Panc1 (cell line): ENCODE measurements at regions not wholly inside any gene's neighbourhood (a gene's known extent, or its start where the extent isn't known, plus 50 kb on each side); places are given as distances from the start of the nearest gene placed in this dataset.

ENCODE experiments used
- ATAC-seq: fragments of 200-7000 bp; cut with Tn5 transposase; 2 replicates; pipeline ENCODE4 v1.9.1; 2020; ENCODE audit warnings: mild to moderate bottlenecking, moderate library complexity
- BruUV-seq: library from RNA; stranded (reverse); fragments of 400-500 nt; replicated peaks from 2 replicates; lab custom pipeline; 2021; lab: Mats Ljungman, UMichigan
- CTCF ChIA-PET: fragments of 300-600 bp; sonication (Branson Sonifier 250); formaldehyde crosslinking; loops from one replicate; lab custom pipeline; 2022; ENCODE audit warnings: antibody characterized with exemption; lab: Charles Lee
- POLR2A ChIA-PET: fragments of 300-600 bp; sonication (Branson Sonifier 250); formaldehyde crosslinking; loops from one replicate; lab custom pipeline; 2022; ENCODE audit warnings: antibody characterized with exemption; lab: Charles Lee
- DNase-seq: peaks from one replicate; pipeline ENCODE4 v3.0.0-alpha.2; 2010; ENCODE audit warnings: low read depth, low spot score
- H3K27ac ChIP-seq: 2 replicates; pipeline ENCODE4 v1.5.1; 2011; ENCODE audit warnings: mild to moderate bottlenecking, low read length, inconsistent platforms
- H3K27me3 ChIP-seq: fragments of 200-500 bp; sonication (Bioruptor generic); 2 replicates; pipeline ENCODE4 v1.6.0; 2014; ENCODE audit warnings: low read length, inconsistent platforms; ENCODE audit not compliant: control insufficient read depth, insufficient read depth
- H3K36me3 ChIP-seq: fragments of 200-500 bp; sonication (Bioruptor generic); 2 replicates; pipeline ENCODE4 v1.5.1; 2014; ENCODE audit warnings: inconsistent platforms, mild to moderate bottlenecking, low read length, moderate library complexity; ENCODE audit not compliant: control insufficient read depth, insufficient read depth
- H3K4me1 ChIP-seq: 2 replicates; pipeline ENCODE4 v1.5.1; 2011; ENCODE audit warnings: inconsistent platforms, mild to moderate bottlenecking, low read length, moderate library complexity; ENCODE audit not compliant: control insufficient read depth, insufficient read depth
- H3K4me3 ChIP-seq, 2 experiments: 2 replicates each; pipeline ENCODE4 v1.5.1; 2011 to 2012; ENCODE audit warnings: low read depth in 2 of 2, low read length in 2 of 2, mild to moderate bottlenecking in 2 of 2, inconsistent platforms in 1 of 2, moderate library complexity in 1 of 2
- H3K9me3 ChIP-seq: fragments of 200-500 bp; sonication (Bioruptor generic); 2 replicates; pipeline ENCODE4 v1.5.1; 2014; ENCODE audit warnings: low read depth, mild to moderate bottlenecking, inconsistent platforms, low read length, moderate library complexity; ENCODE audit not compliant: control insufficient read depth, insufficient read depth
- CTCF ChIP-seq: fragments of 450-650 bp; IDR thresholded peaks from 2 replicates; pipeline ENCODE4 v1.5.1; 2017; ENCODE audit warnings: mild to moderate bottlenecking
- POLR2AphosphoS5 ChIP-seq: IDR thresholded peaks from 2 replicates; pipeline ENCODE4 v1.6.1; 2012; ENCODE audit warnings: mild to moderate bottlenecking, low read depth, low read length, moderate library complexity
- REST ChIP-seq, 2 experiments: IDR thresholded peaks; 2 replicates each; pipeline ENCODE4 v1.6.1; 2011 to 2012; ENCODE audit warnings: low read depth in 2 of 2, control low read depth in 1 of 2, low read length in 1 of 2, mild to moderate bottlenecking in 1 of 2, moderate library complexity in 1 of 2; ENCODE audit not compliant: insufficient read depth in 1 of 2
- SIN3A ChIP-seq: IDR thresholded peaks from 2 replicates; pipeline ENCODE4 v1.6.1; 2012; ENCODE audit warnings: low read depth, mild to moderate bottlenecking, low read length, moderate library complexity, borderline replicate concordance; ENCODE audit not compliant: insufficient read depth
- TCF7L2 ChIP-seq: IDR thresholded peaks from 2 replicates; pipeline ENCODE4 v1.6.1; 2011; ENCODE audit warnings: mild to moderate bottlenecking, low read depth, low read length, inconsistent platforms
- in situ Hi-C: cut with HindIII; loops from 2 replicates; pipeline ENCODE4 v1.10.0; 2016; ENCODE audit warnings: low sequenced_read_pairs, low pct_unique_long_range_greater_than_20kb
- intact Hi-C: fragments of 100-400 bp; cut with micrococcal nuclease; formaldehyde crosslinking; loops from one replicate; pipeline ENCODE4 v1.10.0; 2022; ENCODE audit not compliant: unreplicated experiment

GRCh38 chr4:56106180-56107147 is 157.7 kb downstream of the CEP135 start:
- Histone ChIP-seq H3K4me3 (no peak overlapping the region), H3K4me1 (no peaks in the 10 kb centered on the region), H3K36me3 (no peaks in the 10 kb centered on the region), H3K9me3 (no peaks in the 10 kb centered on the region), H3K27me3 (no peaks in the 10 kb centered on the region), H3K27ac (no peak overlapping the region)
- intact Hi-C loops (no loop called here), in situ Hi-C loops (no loop called here)
- ATAC-seq: no peak
- ChIA-PET POLR2A (no interaction called here), CTCF (no interaction called here)
- no peak for DNase-seq
- TF ChIP-seq REST (IDR thresholded peaks at IDR 0.05; ENCODE audit: insufficient read depth in 1 of 2, low read depth in 2 of 2, low read length in 1 of 2): no peak
- TF ChIP-seq POLR2AphosphoS5: no peak
- TF ChIP-seq TCF7L2: no peak
- no peak for TF ChIP-seq SIN3A
- no peak for TF ChIP-seq CTCF
- BruUV-seq: no TSS peak

GRCh38 chr4:56104188-56104587 is 155.4 kb downstream of the CEP135 start:
- no peaks in the 10 kb centered on the region for H3K9me3 ChIP-seq
- no peaks in the 10 kb centered on the region for H3K4me1 ChIP-seq
- ChIA-PET CTCF (no interaction called here), POLR2A (no interaction called here)
- no peaks in the 10 kb centered on the region for H3K27me3 ChIP-seq
- H3K36me3 ChIP-seq: no peaks in the 10 kb centered on the region
- ATAC-seq (no peak), DNase-seq (no peak)
- in situ Hi-C loops: no loop called here
- BruUV-seq: no TSS peak
- intact Hi-C loops: no loop called here
- H3K27ac ChIP-seq: no peak overlapping the region
- TF ChIP-seq SIN3A (no peak), POLR2AphosphoS5 (no peak), TCF7L2 (no peak), CTCF (no peak), REST (IDR thresholded peaks at IDR 0.05; ENCODE audit: insufficient read depth in 1 of 2, low read depth in 2 of 2, low read length in 1 of 2) (no peak)
- no peak overlapping the region for H3K4me3 ChIP-seq
